ENCODE measurements at regions not wholly inside any gene's neighbourhood (a gene's known extent, or its start where the extent isn't known, plus 50 kb on each side); places are given as distances from the start of the nearest gene placed in this dataset.
A peak's percentile ranks its signal among the peaks of the same experiment; 100 is the strongest.
"Not testable (repeated sequence)": the region's sequence is repeated elsewhere in the genome, so short reads cannot be mapped to it uniquely, and the experiment has no call there.

- Histone ChIP-seq H3K4me1 (no peaks in the 10 kb centered on the region), H3F3A (ENCODE audit: low read depth) (no peaks in the 10 kb centered on the region), H3K4me3 (no peak overlapping the region), H3K9ac (no peak overlapping the region), H3K36me3 (no peaks in the 10 kb centered on the region), H3K27me3 (no peaks in the 10 kb centered on the region), H2AFZ (replicated peaks) (no peak overlapping the region), H4K20me1 (ENCODE audit: low read depth) (no peaks in the 10 kb centered on the region), H3K79me2 (ENCODE audit: low read depth) (no peaks in the 10 kb centered on the region), H3K27ac (no peak overlapping the region), H3K9me3 (ENCODE audit: low read depth) (no peaks in the 10 kb centered on the region), H3K4me2 (no peak overlapping the region)
- H3K36me3 Mint-ChIP-seq, result no peaks in the 10 kb centered on the region
- H3K4me1 Mint-ChIP-seq, result peaks cover 24% of the 10 kb centered on the region
- no peaks in the 10 kb centered on the region for H3K9me3 Mint-ChIP-seq
- DNase-seq (ENCODE audit: low spot score), result no peak
- peaks cover 9% of the 10 kb centered on the region for H3K27me3 Mint-ChIP-seq (ENCODE audit: insufficient read depth, low read depth)
- H3K27ac Mint-ChIP-seq, result peak overlapping the region; percentile 67
- H3K4me3 Mint-ChIP-seq, result no peak overlapping the region
- TF ChIP-seq, protein P1, sequence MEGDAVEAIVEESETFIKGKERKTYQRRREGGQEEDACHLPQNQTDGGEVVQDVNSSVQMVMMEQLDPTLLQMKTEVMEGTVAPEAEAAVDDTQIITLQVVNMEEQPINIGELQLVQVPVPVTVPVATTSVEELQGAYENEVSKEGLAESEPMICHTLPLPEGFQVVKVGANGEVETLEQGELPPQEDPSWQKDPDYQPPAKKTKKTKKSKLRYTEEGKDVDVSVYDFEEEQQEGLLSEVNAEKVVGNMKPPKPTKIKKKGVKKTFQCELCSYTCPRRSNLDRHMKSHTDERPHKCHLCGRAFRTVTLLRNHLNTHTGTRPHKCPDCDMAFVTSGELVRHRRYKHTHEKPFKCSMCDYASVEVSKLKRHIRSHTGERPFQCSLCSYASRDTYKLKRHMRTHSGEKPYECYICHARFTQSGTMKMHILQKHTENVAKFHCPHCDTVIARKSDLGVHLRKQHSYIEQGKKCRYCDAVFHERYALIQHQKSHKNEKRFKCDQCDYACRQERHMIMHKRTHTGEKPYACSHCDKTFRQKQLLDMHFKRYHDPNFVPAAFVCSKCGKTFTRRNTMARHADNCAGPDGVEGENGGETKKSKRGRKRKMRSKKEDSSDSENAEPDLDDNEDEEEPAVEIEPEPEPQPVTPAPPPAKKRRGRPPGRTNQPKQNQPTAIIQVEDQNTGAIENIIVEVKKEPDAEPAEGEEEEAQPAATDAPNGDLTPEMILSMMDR (IDR thresholded peaks at IDR 0.05), result no peak
- TF ChIP-seq EZH2phosphoT487 (IDR thresholded peaks at IDR 0.05), result no peak
- TF ChIP-seq EZH2 (IDR thresholded peaks at IDR 0.05), result no peak
Measured at GRCh38 chr11:45391168-45391850, 105.2 kb upstream of the SYT13 start.

DNA sequence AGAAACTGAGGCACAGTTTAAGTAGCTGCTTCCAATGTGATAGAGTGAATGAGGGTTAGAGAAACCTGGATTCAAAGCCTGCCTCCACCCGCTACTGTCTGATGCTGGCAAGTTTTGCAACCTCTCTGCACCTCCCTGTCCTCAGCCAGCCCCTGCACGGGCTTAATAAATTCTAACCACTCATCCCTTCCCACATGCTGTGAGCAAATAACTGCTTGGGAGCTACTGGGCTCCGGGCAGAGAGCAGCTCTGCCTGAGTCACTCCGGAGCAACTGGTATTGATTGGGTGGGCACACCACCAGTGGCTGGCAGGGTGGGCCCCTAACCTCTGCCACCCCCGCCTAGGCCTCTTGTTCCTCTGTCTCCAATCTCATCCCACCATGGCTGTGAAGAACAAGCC is 104.3 kb upstream of the SYT13 start:
- H3K9ac ChIP-seq, result no peak overlapping the region

GRCh38 chr11:45388472-45388871 is 102.3 kb upstream of the SYT13 start:
- H3K27ac ChIP-seq, result no peak overlapping the region
- no peaks in the 10 kb centered on the region for H3K36me3 Mint-ChIP-seq
- H3K9me3 Mint-ChIP-seq, result no peaks in the 10 kb centered on the region
- no peak for DNase-seq (ENCODE audit: low spot score)
- no peaks in the 10 kb centered on the region for H3F3A ChIP-seq (ENCODE audit: low read depth)
- no peak overlapping the region for H3K4me2 ChIP-seq
- no peaks in the 10 kb centered on the region for H3K27me3 ChIP-seq
- no peak overlapping the region for H3K4me3 ChIP-seq
- H3K27me3 Mint-ChIP-seq (ENCODE audit: insufficient read depth, low read depth), result peaks cover 5% of the 10 kb centered on the region
- H2AFZ ChIP-seq (replicated peaks), result no peak overlapping the region
- no peak overlapping the region for H3K27ac Mint-ChIP-seq
- H3K79me2 ChIP-seq (ENCODE audit: low read depth), result no peaks in the 10 kb centered on the region
- no peak for TF ChIP-seq EZH2phosphoT487 (IDR thresholded peaks at IDR 0.05)
- TF ChIP-seq, protein P1 (IDR thresholded peaks at IDR 0.05), result no peak
- no peak for TF ChIP-seq EZH2 (IDR thresholded peaks at IDR 0.05)
- H3K4me1 ChIP-seq, result peaks cover 5% of the 10 kb centered on the region
- no peak overlapping the region for H3K4me3 Mint-ChIP-seq
- H3K9me3 ChIP-seq (ENCODE audit: low read depth), result no peaks in the 10 kb centered on the region
- peaks cover 48% of the 10 kb centered on the region for H3K4me1 Mint-ChIP-seq
- H3K36me3 ChIP-seq, result no peaks in the 10 kb centered on the region
- no peaks in the 10 kb centered on the region for H4K20me1 ChIP-seq (ENCODE audit: low read depth)
- H3K9ac ChIP-seq, result no peak overlapping the region

More for the DNA sequence above, 104.3 kb upstream of the SYT13 start:
- H3K27ac ChIP-seq, result no peak overlapping the region
- DNase-seq (ENCODE audit: low spot score), result no peak
- no peaks in the 10 kb centered on the region for H3K79me2 ChIP-seq (ENCODE audit: low read depth)
- Mint-ChIP-seq H3K36me3 (no peaks in the 10 kb centered on the region), H3K4me1 (peaks cover 30% of the 10 kb centered on the region), H3K9me3 (no peaks in the 10 kb centered on the region), H3K27me3 (ENCODE audit: insufficient read depth, low read depth) (peaks cover 7% of the 10 kb centered on the region), H3K27ac (peak overlapping the region; percentile 83), H3K4me3 (no peak overlapping the region)
- H3K36me3 ChIP-seq, result no peaks in the 10 kb centered on the region
- H3K4me2 ChIP-seq, result no peak overlapping the region
- no peak overlapping the region for H3K4me3 ChIP-seq
- no peak for TF ChIP-seq EZH2phosphoT487 (IDR thresholded peaks at IDR 0.05)
- TF ChIP-seq, protein P1 (IDR thresholded peaks at IDR 0.05), result no peak
- TF ChIP-seq EZH2 (IDR thresholded peaks at IDR 0.05), result no peak
- H3K4me1 ChIP-seq, result no peaks in the 10 kb centered on the region
- no peaks in the 10 kb centered on the region for H3F3A ChIP-seq (ENCODE audit: low read depth)
- no peak overlapping the region for H2AFZ ChIP-seq (replicated peaks)
- no peaks in the 10 kb centered on the region for H4K20me1 ChIP-seq (ENCODE audit: low read depth)
- no peaks in the 10 kb centered on the region for H3K9me3 ChIP-seq (ENCODE audit: low read depth)
- H3K27me3 ChIP-seq, result no peaks in the 10 kb centered on the region

- H3K27me3 Mint-ChIP-seq (ENCODE audit: insufficient read depth, low read depth); H2AFZ ChIP-seq (replicated peaks); H3K27ac Mint-ChIP-seq; H3K27ac ChIP-seq; H3K9me3 Mint-ChIP-seq; H3K79me2 ChIP-seq (ENCODE audit: low read depth); DNase-seq (ENCODE audit: low spot score); H3K9me3 ChIP-seq (ENCODE audit: low read depth); H3K27me3 ChIP-seq; H3K36me3 Mint-ChIP-seq; H3K4me3 Mint-ChIP-seq; H3K4me3 ChIP-seq; H3F3A ChIP-seq (ENCODE audit: low read depth); H4K20me1 ChIP-seq (ENCODE audit: low read depth); H3K36me3 ChIP-seq; H3K9ac ChIP-seq; H3K4me1 ChIP-seq; H3K4me2 ChIP-seq: not testable (repeated sequence)
- peaks cover 53% of the 10 kb centered on the region for H3K4me1 Mint-ChIP-seq
Measured at GRCh38 chr11:45387885-45388284, 101.7 kb upstream of the SYT13 start.

Data from neural progenitor cell (in vitro differentiated cells).